NB4 (cell line): ENCODE measurements at regions not wholly inside any gene's neighbourhood (a gene's known extent, or its start where the extent isn't known, plus 50 kb on each side); places are given as distances from the start of the nearest gene placed in this dataset.

ENCODE experiments used
- DNase-seq: peaks from one replicate; pipeline ENCODE4 v3.0.0; 2010; ENCODE audit warnings: low read depth
- H3K4me3 ChIP-seq: one replicate; pipeline ENCODE4 v1.5.1; 2011; ENCODE audit warnings: mild to moderate bottlenecking, low read depth, low read length, moderate library complexity
- CTCF ChIP-seq: IDR thresholded peaks from one replicate; pipeline ENCODE4 v1.5.1; 2012; ENCODE audit warnings: low read depth, low read length
- MAX ChIP-seq: IDR thresholded peaks from 2 replicates; pipeline ENCODE4 v1.6.1; 2011; ENCODE audit warnings: low read depth, low read length
- MYC ChIP-seq: IDR thresholded peaks from 2 replicates; pipeline ENCODE4 v1.6.1; 2011; ENCODE audit warnings: low read depth, low read length
- POLR2A ChIP-seq: IDR thresholded peaks from 2 replicates; pipeline ENCODE4 v1.6.1; 2011; ENCODE audit warnings: mild to moderate bottlenecking; ENCODE audit not compliant: insufficient read length; ENCODE audit errors: extremely low read depth

GRCh38 chr10:83165265-83165664 lies 974.0 kb upstream of the GHITM start:
- H3K4me3 ChIP-seq, result no peak overlapping the region
- TF ChIP-seq MAX (no peak), POLR2A (no peak), CTCF (no peak), MYC (no peak)
- no peak for DNase-seq

- H3K4me3 ChIP-seq, result no peak overlapping the region
- peak; percentile 9 for TF ChIP-seq CTCF
- no peak for TF ChIP-seq POLR2A
- peak; percentile 11 for DNase-seq
Measured at GRCh38 chr10:83166344-83166743, 973.0 kb upstream of the GHITM start.

GRCh38 chr10:83167081-83167480 lies 972.2 kb upstream of the GHITM start:
- DNase-seq, result no peak
- TF ChIP-seq CTCF (no peak), MAX (no peak), POLR2A (no peak), MYC (no peak)
- H3K4me3 ChIP-seq, result no peak overlapping the region

- DNase-seq, result no peak
- H3K4me3 ChIP-seq, result no peak overlapping the region
- TF ChIP-seq POLR2A (no peak), CTCF (no peak), MYC (no peak), MAX (no peak)
Measured at GRCh38 chr10:83176901-83177300, 962.4 kb upstream of the GHITM start.

- no peak for DNase-seq
- no peak overlapping the region for H3K4me3 ChIP-seq
- TF ChIP-seq CTCF, result no peak
- TF ChIP-seq POLR2A, result no peak
- TF ChIP-seq MAX, result no peak
- TF ChIP-seq MYC, result no peak
Measured at GRCh38 chr10:83178526-83178925, 960.8 kb upstream of the GHITM start.

GRCh38 chr10:83179371-83179770 lies 959.9 kb upstream of the GHITM start:
- no peak overlapping the region for H3K4me3 ChIP-seq
- no peak for TF ChIP-seq MAX
- TF ChIP-seq POLR2A, result no peak
- no peak for TF ChIP-seq CTCF
- TF ChIP-seq MYC, result no peak
- DNase-seq, result no peak
